ENCODE measurements at regions not wholly inside any gene's neighbourhood (a gene's known extent, or its start where the extent isn't known, plus 50 kb on each side); places are given as distances from the start of the nearest gene placed in this dataset.

- TF ChIP-seq CTCF (IDR thresholded peaks at IDR 0.05; ENCODE audit: low read length) (no peak), EZH2 (optimal IDR thresholded peaks at IDR 0.05; ENCODE audit: low read depth, low read length) (no peak), EZH2phosphoT487 (IDR thresholded peaks at IDR 0.05; ENCODE audit: low read length) (no peak)
- no peaks in the 10 kb centered on the region for H3F3A ChIP-seq (ENCODE audit: insufficient read depth, low read length)
- H3K36me3 ChIP-seq (replicated peaks; ENCODE audit: insufficient read depth, low read length), result no peaks in the 10 kb centered on the region
- no peak overlapping the region for H2AFZ ChIP-seq (ENCODE audit: low read length)
- H3K27ac ChIP-seq (ENCODE audit: low read length), result no peak overlapping the region
- H3K4me1 ChIP-seq (ENCODE audit: low read length), result 0 out of 2 replicates have a peak, but pooled peaks cover 4% of the 10 kb centered on the region
- H3K9me2 ChIP-seq (replicated peaks; ENCODE audit: insufficient read depth, low read length), result no peaks in the 10 kb centered on the region
- no peaks in the 10 kb centered on the region for H3K9me3 ChIP-seq (replicated peaks; ENCODE audit: insufficient read depth, low read length)
- H3K27me3 ChIP-seq (replicated peaks; ENCODE audit: insufficient read depth, low read length), result no peaks in the 10 kb centered on the region
- H3K4me2 ChIP-seq (ENCODE audit: low read depth, low read length), result no peak overlapping the region
- no peak for DNase-seq
- no peaks in the 10 kb centered on the region for H3K79me2 ChIP-seq (ENCODE audit: low read length)
- H3K9ac ChIP-seq (ENCODE audit: low read length), result no peak overlapping the region
- H3K4me3 ChIP-seq (ENCODE audit: low read length), result no peak overlapping the region
- no peaks in the 10 kb centered on the region for H4K20me1 ChIP-seq (ENCODE audit: insufficient read depth, low read length)
Observed at GRCh38 chr22:47476231-47476630, 713.8 kb downstream of the TBC1D22A start.

- no peak for DNase-seq
- TF ChIP-seq CTCF (IDR thresholded peaks at IDR 0.05; ENCODE audit: low read length) (no peak), EZH2 (optimal IDR thresholded peaks at IDR 0.05; ENCODE audit: low read depth, low read length) (no peak)
- Histone ChIP-seq H3K36me3 (replicated peaks; ENCODE audit: insufficient read depth, low read length) (no peaks in the 10 kb centered on the region), H4K20me1 (ENCODE audit: insufficient read depth, low read length) (no peaks in the 10 kb centered on the region), H3K4me3 (ENCODE audit: low read length) (no peak overlapping the region), H3K79me2 (ENCODE audit: low read length) (no peaks in the 10 kb centered on the region), H3F3A (ENCODE audit: insufficient read depth, low read length) (no peaks in the 10 kb centered on the region), H2AFZ (ENCODE audit: low read length) (peak overlapping the region; percentile 16; the same call in 1 of the 2 replicates), H3K4me1 (ENCODE audit: low read length) (0 out of 2 replicates have a peak, but pooled peaks cover 4% of the 10 kb centered on the region), H3K9me3 (replicated peaks; ENCODE audit: insufficient read depth, low read length) (no peaks in the 10 kb centered on the region), H3K27ac (ENCODE audit: low read length) (no peak overlapping the region), H3K4me2 (ENCODE audit: low read depth, low read length) (peak overlapping the region; percentile 31), H3K9me2 (replicated peaks; ENCODE audit: insufficient read depth, low read length) (no peaks in the 10 kb centered on the region), H3K9ac (ENCODE audit: low read length) (no peak overlapping the region), H3K27me3 (replicated peaks; ENCODE audit: insufficient read depth, low read length) (no peaks in the 10 kb centered on the region)
Observed at GRCh38 chr22:47474895-47475294, 712.4 kb downstream of the TBC1D22A start.

- Histone ChIP-seq H2AFZ (ENCODE audit: low read length) (peak overlapping the region; percentile 16; the same call in 1 of the 2 replicates), H3K27ac (ENCODE audit: low read length) (no peak overlapping the region), H4K20me1 (ENCODE audit: insufficient read depth, low read length) (no peaks in the 10 kb centered on the region), H3K9ac (ENCODE audit: low read length) (no peak overlapping the region), H3K4me3 (ENCODE audit: low read length) (no peak overlapping the region), H3F3A (ENCODE audit: insufficient read depth, low read length) (no peaks in the 10 kb centered on the region), H3K4me2 (ENCODE audit: low read depth, low read length) (peak overlapping the region; percentile 31), H3K79me2 (ENCODE audit: low read length) (no peaks in the 10 kb centered on the region), H3K4me1 (ENCODE audit: low read length) (0 out of 2 replicates have a peak, but pooled peaks cover 4% of the 10 kb centered on the region), H3K36me3 (replicated peaks; ENCODE audit: insufficient read depth, low read length) (no peaks in the 10 kb centered on the region), H3K27me3 (replicated peaks; ENCODE audit: insufficient read depth, low read length) (no peaks in the 10 kb centered on the region), H3K9me2 (replicated peaks; ENCODE audit: insufficient read depth, low read length) (no peaks in the 10 kb centered on the region), H3K9me3 (replicated peaks; ENCODE audit: insufficient read depth, low read length) (no peaks in the 10 kb centered on the region)
- TF ChIP-seq EZH2phosphoT487 (IDR thresholded peaks at IDR 0.05; ENCODE audit: low read length) (no peak), CTCF (IDR thresholded peaks at IDR 0.05; ENCODE audit: low read length) (no peak), EZH2 (optimal IDR thresholded peaks at IDR 0.05; ENCODE audit: low read depth, low read length) (no peak)
- peak; percentile 39 for DNase-seq
Observed at GRCh38 chr22:47474464-47474863, 712.0 kb downstream of the TBC1D22A start.

Data from MM.1S (cell line).